ENCODE measurements at regions not wholly inside any gene's neighbourhood (a gene's known extent, or its start where the extent isn't known, plus 50 kb on each side); places are given as distances from the start of the nearest gene placed in this dataset.

DNA sequence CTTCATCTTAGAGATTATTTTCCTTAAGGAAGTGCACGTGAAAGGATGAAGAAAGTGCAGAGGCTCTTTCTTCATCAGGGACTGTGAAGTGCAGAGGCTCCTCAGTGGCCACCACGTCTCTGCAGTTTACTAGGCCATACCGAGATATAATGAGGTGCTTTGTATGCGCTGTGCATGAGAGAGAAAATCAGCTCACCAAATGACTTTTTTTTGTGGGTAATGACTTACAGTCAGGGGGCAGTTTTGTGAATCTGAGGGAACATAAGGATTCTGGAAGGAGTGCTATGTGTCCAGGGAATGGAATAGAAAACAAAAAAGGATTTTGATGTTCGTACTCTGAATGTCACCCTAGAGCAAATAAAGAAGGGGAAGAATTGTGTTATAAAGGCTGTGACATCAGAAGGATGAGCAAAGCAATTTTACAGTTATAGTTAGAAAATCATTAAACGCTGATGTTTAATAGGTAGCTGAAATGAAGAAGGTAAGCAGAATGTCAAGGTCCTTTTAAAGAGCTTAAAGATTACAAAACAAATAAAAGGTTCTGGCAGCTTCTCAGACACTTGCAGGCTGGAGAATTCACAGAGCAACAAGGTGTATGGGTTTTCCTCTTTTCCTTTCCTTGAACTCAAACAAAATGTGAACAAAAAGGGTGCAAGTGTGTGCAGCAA lies 247.5 kb upstream of the NOVA1 start (continued):
- no peak for TF ChIP-seq ZBTB44 (tag by site-specific recombination; IDR thresholded peaks at IDR 0.05)
- no peak for TF ChIP-seq HOXC10 (CRISPR knock-in tag; IDR thresholded peaks at IDR 0.05)
- no peak for TF ChIP-seq ZNF521 (tag by site-specific recombination; IDR thresholded peaks at IDR 0.05)
- TF ChIP-seq, protein P1, sequence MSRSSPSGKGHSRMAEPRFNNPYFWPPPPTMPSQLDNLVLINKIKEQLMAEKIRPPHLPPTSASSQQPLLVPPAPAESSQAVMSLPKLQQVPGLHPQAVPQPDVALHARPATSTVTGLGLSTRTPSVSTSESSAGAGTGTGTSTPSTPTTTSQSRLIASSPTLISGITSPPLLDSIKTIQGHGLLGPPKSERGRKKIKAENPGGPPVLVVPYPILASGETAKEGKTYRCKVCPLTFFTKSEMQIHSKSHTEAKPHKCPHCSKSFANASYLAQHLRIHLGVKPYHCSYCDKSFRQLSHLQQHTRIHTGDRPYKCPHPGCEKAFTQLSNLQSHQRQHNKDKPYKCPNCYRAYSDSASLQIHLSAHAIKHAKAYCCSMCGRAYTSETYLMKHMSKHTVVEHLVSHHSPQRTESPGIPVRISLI (tag by site-specific recombination; IDR thresholded peaks at IDR 0.05): no peak
- no peak for TF ChIP-seq ZNF555 (tag by site-specific recombination; conservative IDR thresholded peaks at IDR 0.05)
- no peak for TF ChIP-seq ZNF76 (tag by site-specific recombination; IDR thresholded peaks at IDR 0.05; ENCODE audit: borderline replicate concordance, low read depth)

DNA sequence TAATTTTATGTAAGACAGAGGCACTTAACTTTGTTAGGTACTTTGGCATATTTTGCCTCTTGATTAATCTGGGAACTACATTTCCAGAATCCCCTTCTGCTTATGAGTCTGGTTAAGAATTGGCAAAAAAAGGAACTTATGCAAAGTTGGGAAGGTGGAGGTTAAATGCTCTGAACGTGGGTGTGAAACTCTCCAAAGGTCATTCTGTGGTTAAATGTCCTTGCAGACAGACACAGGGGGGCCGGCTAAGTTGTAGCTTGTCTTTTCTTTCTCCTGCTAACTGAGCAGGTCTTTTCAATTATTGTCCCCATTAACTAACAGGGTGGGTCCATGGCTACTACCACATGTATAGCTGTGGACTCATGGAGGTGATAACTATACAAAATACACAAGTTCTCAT lies 248.6 kb upstream of the NOVA1 start:
- POLR2A ChIA-PET: no interaction called here
- Histone ChIP-seq H3K9me3 (ENCODE audit: control insufficient read depth, insufficient read depth, low read depth, low read length) (no peaks in the 10 kb centered on the region), H3K4me3 (ENCODE audit: low read depth, low read length) (no peak overlapping the region), H3K4me1 (ENCODE audit: control insufficient read depth, insufficient read depth, low read length) (no peaks in the 10 kb centered on the region), H3K36me3 (ENCODE audit: control insufficient read depth in 2 of 2, insufficient read depth in 1 of 2, low read length in 2 of 2) (no peaks in the 10 kb centered on the region), H3K27ac (ENCODE audit: extremely low read depth, low read depth, low read length) (no peak overlapping the region)
- no peak for TF ChIP-seq YY2 (tag by site-specific recombination; IDR thresholded peaks at IDR 0.05)
- TF ChIP-seq ZNF639 (tag by site-specific recombination; IDR thresholded peaks at IDR 0.05): no peak
- TF ChIP-seq SP2 (tag by site-specific recombination; IDR thresholded peaks at IDR 0.05): no peak
- no peak for TF ChIP-seq ZNF140 (tag by site-specific recombination; IDR thresholded peaks at IDR 0.05)
- no peak for TF ChIP-seq KLF17 (tag by site-specific recombination; IDR thresholded peaks at IDR 0.05)
- no peak for TF ChIP-seq ZNF302 (tag by site-specific recombination; IDR thresholded peaks at IDR 0.05; ENCODE audit: low read depth)
- TF ChIP-seq ZFP69B (tag by site-specific recombination; IDR thresholded peaks at IDR 0.05): no peak
- no peak for TF ChIP-seq ZNF132 (tag by site-specific recombination; IDR thresholded peaks at IDR 0.05; ENCODE audit: borderline replicate concordance)
- no peak for TF ChIP-seq ZEB2 (tag by site-specific recombination; IDR thresholded peaks at IDR 0.05)
- TF ChIP-seq ZNF704 (tag by site-specific recombination; IDR thresholded peaks at IDR 0.05): no peak
- no peak for TF ChIP-seq ZNF416 (tag by site-specific recombination; IDR thresholded peaks at IDR 0.05)
- TF ChIP-seq ZNF10 (tag by site-specific recombination; IDR thresholded peaks at IDR 0.05): no peak
- no peak for TF ChIP-seq MZF1 (tag by site-specific recombination; IDR thresholded peaks at IDR 0.05; ENCODE audit: borderline replicate concordance)
- no peak for TF ChIP-seq ZNF214 (tag by site-specific recombination; IDR thresholded peaks at IDR 0.05; ENCODE audit: borderline replicate concordance)
- CTCF ChIA-PET: no interaction called here

Data from HEK293 (cell line).